Activated B cell treated with CpG ODN at 0.5 μM for 24 hours (primary cell): ENCODE measurements at regions not wholly inside any gene's neighbourhood (a gene's known extent, or its start where the extent isn't known, plus 50 kb on each side); places are given as distances from the start of the nearest gene placed in this dataset.
"Not testable (repeated sequence)": the region's sequence is repeated elsewhere in the genome, so short reads cannot be mapped to it uniquely, and the experiment has no call there.

Experiments used
- ATAC-seq: fragments of 200-7000 bp; cut with Tn5 transposase; one replicate; pipeline ENCODE4 v1.10.0; 2021; ENCODE audit warnings: low read depth, mild to moderate bottlenecking, moderate library complexity
- CTCF ChIA-PET: fragments of 350-600 bp; sonication (Branson Sonifier 250); formaldehyde crosslinking; loops from one replicate; lab custom pipeline; 2021; ENCODE audit warnings: antibody characterized with exemption; lab: Charles Lee
- POLR2A ChIA-PET: fragments of 350-600 bp; sonication (Branson Sonifier 250); formaldehyde crosslinking; loops from one replicate; lab custom pipeline; 2021; ENCODE audit warnings: antibody characterized with exemption; lab: Charles Lee
- DNase-seq: peaks from one replicate; pipeline ENCODE4 v3.0.0; 2022
- H3K27ac Mint-ChIP-seq: one replicate; pipeline ENCODE4 v1.8.0; 2020; ENCODE audit warnings: mixed read lengths
- H3K27me3 Mint-ChIP-seq: one replicate; pipeline ENCODE4 v1.8.0; 2021; ENCODE audit warnings: mixed read lengths
- H3K36me3 Mint-ChIP-seq: one replicate; pipeline ENCODE4 v1.8.0; 2021; ENCODE audit warnings: low read depth, mixed read lengths
- H3K4me1 Mint-ChIP-seq: one replicate; pipeline ENCODE4 v1.8.0; 2021; ENCODE audit warnings: mixed read lengths
- H3K4me3 Mint-ChIP-seq: one replicate; pipeline ENCODE4 v1.8.0; 2020; ENCODE audit warnings: mild to moderate bottlenecking, mixed read lengths
- H3K9me3 Mint-ChIP-seq: one replicate; pipeline ENCODE4 v1.8.0; 2020; ENCODE audit warnings: mixed read lengths
- CTCF ChIP-seq: fragments of 200-600 bp; IDR thresholded peaks from one replicate; pipeline ENCODE4 v1.8.0; 2022; ENCODE audit warnings: antibody characterized with exemption, mild to moderate bottlenecking
- intact Hi-C: fragments of 100-400 bp; cut with micrococcal nuclease; formaldehyde crosslinking; loops from one replicate; pipeline ENCODE4 v1.15.1; 2024

GRCh38 chrX:2631743-2632532 lies 59.2 kb upstream of the CD99 start:
- Mint-ChIP-seq H3K9me3 (peaks cover 44% of the 10 kb centered on the region), H3K27ac (peak overlapping the region; percentile 97), H3K4me3 (peak overlapping the region; percentile 80), H3K27me3 (no peaks in the 10 kb centered on the region), H3K4me1 (peaks cover 48% of the 10 kb centered on the region), H3K36me3 (peaks cover 57% of the 10 kb centered on the region)
- CTCF ChIA-PET: no interaction called here
- ATAC-seq (no peak), DNase-seq (no peak)
- no peak for TF ChIP-seq CTCF
- intact Hi-C loops: no loop called here
- POLR2A ChIA-PET: no interaction called here

GRCh38 chrX:2630935-2631742 lies 60.0 kb upstream of the CD99 start:
- Mint-ChIP-seq H3K27ac (peak overlapping the region; percentile 97), H3K36me3 (peaks cover 65% of the 10 kb centered on the region), H3K4me1 (peaks cover 50% of the 10 kb centered on the region), H3K4me3 (peak overlapping the region; percentile 80), H3K9me3 (peaks cover 47% of the 10 kb centered on the region)
- DNase-seq, CTCF ChIA-PET, POLR2A ChIA-PET, H3K27me3 Mint-ChIP-seq, ATAC-seq: not testable (repeated sequence)
- intact Hi-C loops: loop anchor here (1.0 kb wide), 5 partner anchors 60 to 1178 kb away; partner anchors contain the start of genes AKAP17A and CD99

- H3K27me3 Mint-ChIP-seq, DNase-seq, CTCF ChIA-PET, POLR2A ChIA-PET: not testable (repeated sequence)
- peak overlapping the region; percentile 80 for H3K4me3 Mint-ChIP-seq
- H3K4me1 Mint-ChIP-seq: peaks cover 50% of the 10 kb centered on the region
- H3K36me3 Mint-ChIP-seq: peaks cover 70% of the 10 kb centered on the region
- peaks cover 47% of the 10 kb centered on the region for H3K9me3 Mint-ChIP-seq
- H3K27ac Mint-ChIP-seq: peak overlapping the region; percentile 97
- intact Hi-C loops: loop anchor here (1.0 kb wide), 5 partner anchors 61 to 1177 kb away; partner anchors contain the start of genes AKAP17A and CD99
- peak; percentile 37 for ATAC-seq
These were observed 60.8 kb upstream of the CD99 start for GRCh38 chrX:2630008-2630934.

- Mint-ChIP-seq H3K27ac (peak overlapping the region; percentile 97), H3K36me3 (peaks cover 77% of the 10 kb centered on the region), H3K27me3 (no peaks in the 10 kb centered on the region), H3K4me1 (peaks cover 50% of the 10 kb centered on the region), H3K9me3 (peaks cover 47% of the 10 kb centered on the region), H3K4me3 (peak overlapping the region; percentile 80)
- CTCF ChIA-PET: no interaction called here
- intact Hi-C loops: loop anchor here (1.0 kb wide), 6 partner anchors 20 to 1176 kb away; partner anchors contain the start of genes AKAP17A and CD99
- ATAC-seq: peak; percentile 56
- POLR2A ChIA-PET: no interaction called here
- no peak for TF ChIP-seq CTCF
- no peak for DNase-seq
These were observed 61.6 kb upstream of the CD99 start for GRCh38 chrX:2629316-2630007.

- no peak for DNase-seq
- H3K27ac Mint-ChIP-seq: peak overlapping the region; percentile 97
- peaks cover 47% of the 10 kb centered on the region for H3K9me3 Mint-ChIP-seq
- peak overlapping the region; percentile 80 for H3K4me3 Mint-ChIP-seq
- CTCF ChIA-PET: no interaction called here
- peaks cover 82% of the 10 kb centered on the region for H3K36me3 Mint-ChIP-seq
- POLR2A ChIA-PET: no interaction called here
- peak; percentile 16 for ATAC-seq
- H3K27me3 Mint-ChIP-seq: no peaks in the 10 kb centered on the region
- intact Hi-C loops: loop anchor here (1.0 kb wide), 1 partner anchor 20 kb away; no protein-coding TSS in a partner anchor
- peaks cover 48% of the 10 kb centered on the region for H3K4me1 Mint-ChIP-seq
- no peak for TF ChIP-seq CTCF
These were observed 62.3 kb upstream of the CD99 start for GRCh38 chrX:2628751-2629315.
